Spleen (tissue), 11 donors: ENCODE measurements at regions not wholly inside any gene's neighbourhood (a gene's known extent, or its start where the extent isn't known, plus 50 kb on each side); places are given as distances from the start of the nearest gene placed in this dataset.

Experiments
- DNase-seq: peaks from one replicate; pipeline ENCODE4 v3.0.0-alpha.2; 2020
- H3K27ac ChIP-seq, 8 donors: fragments of 200-600 bp; sonication (generic) in 7 of 8; 1 replicate in 4 of 8; 2 replicates in 4 of 8; pipeline versions ENCODE4 v1.5.0 to v1.8.0; 2016 to 2021; ENCODE audit warnings: inconsistent platforms in 4 of 8, mild to moderate bottlenecking in 4 of 8, moderate library complexity in 1 of 8
- H3K27me3 ChIP-seq, 7 donors: fragments of 200-600 bp; sonication (generic) in 6 of 7; replicated peaks in 1 of 7; 1 replicate in 4 of 7; 2 replicates in 3 of 7; pipeline versions ENCODE4 v1.5.0 to v1.8.0; 2016 to 2021; ENCODE audit warnings: inconsistent platforms in 3 of 7, mild to moderate bottlenecking in 1 of 7
- H3K36me3 ChIP-seq, 6 donors: fragments of 200-600 bp; sonication (generic) in 5 of 6; 1 replicate in 4 of 6; 2 replicates in 2 of 6; pipeline versions ENCODE4 v1.5.0 to v1.8.0; 2016 to 2021; ENCODE audit warnings: inconsistent platforms in 2 of 6
- H3K4me1 ChIP-seq, 6 donors: fragments of 200-600 bp; sonication (generic) in 5 of 6; 1 replicate in 3 of 6; 2 replicates in 3 of 6; pipeline versions ENCODE4 v1.5.0 to v1.8.0; 2016 to 2021; ENCODE audit warnings: inconsistent platforms in 3 of 6
- H3K4me3 ChIP-seq, 8 donors: fragments of 200-600 bp; sonication (generic) in 7 of 8; 1 replicate in 4 of 8; 2 replicates in 4 of 8; pipeline versions ENCODE4 v1.5.0 to v1.8.0; 2016 to 2021; ENCODE audit warnings: inconsistent platforms in 4 of 8, mild to moderate bottlenecking in 4 of 8, moderate library complexity in 2 of 8
- H3K9me3 ChIP-seq, 8 donors: fragments of 200-600 bp; sonication (generic) in 7 of 8; 1 replicate in 4 of 8; 2 replicates in 4 of 8; pipeline versions ENCODE4 v1.5.0 to v1.8.0; 2016 to 2021; ENCODE audit warnings: inconsistent platforms in 4 of 8
- POLR2A ChIP-seq, 3 donors: fragments of 450-650 bp; IDR thresholded peaks; one replicate each; pipeline ENCODE4 v1.5.1; 2017; ENCODE audit warnings: antibody characterized with exemption in 3 of 3, mild to moderate bottlenecking in 1 of 3
- POLR2AphosphoS5 ChIP-seq, 3 donors: sonication (generic); formaldehyde crosslinking; IDR thresholded peaks; one replicate each; pipeline ENCODE4 v1.5.1; 2017; ENCODE audit warnings: antibody characterized with exemption in 3 of 3
- WGBS, 5 donors: extraction: QIAGEN DNeasy Blood & Tissue Kit in 3 of 5; methylation state at CpG; one replicate each; pipeline versions ENCODE4 v1.1.5 to v1.1.7; 2013 to 2018; 5-methylcytosine and 5-hydroxymethylcytosine counted together
- intact Hi-C: fragments of 100-400 bp; cut with DNase I; formaldehyde crosslinking; loops from one replicate; pipeline ENCODE4 v1.15.0; 2023; ENCODE audit warnings: low total_unique reads
- TF ChIP-seq, protein P1 (sequence below), 11 experiments: fragments of 200-600 bp in 7 of 11; fragments of 450-650 bp in 4 of 11; sonication (generic) in 4 of 11; IDR thresholded peaks in 8 of 11; conservative IDR thresholded peaks in 3 of 11; 1 replicate in 7 of 11; 2 replicates in 4 of 11; pipeline versions ENCODE4 v1.4.0 to v1.8.0; 2016 to 2021; ENCODE audit warnings: antibody characterized with exemption in 11 of 11, inconsistent platforms in 4 of 11, mild to moderate bottlenecking in 1 of 11
- donor health status: healthy with polysubstance abuse.
- donor health status: DM: no; HTN: no; CAD: no; lungs with moderate emphysema.
- donor health status: DM: no; HTN: no; CAD: no.
- donor health status: Bipolar disorder and iron deficiency.
- donor health status: healthy.
- donor health status: DM: no; HTN: no; CAD: no.
- donor health status: DM: yes; HTN: yes; CAD: no.

DNA sequence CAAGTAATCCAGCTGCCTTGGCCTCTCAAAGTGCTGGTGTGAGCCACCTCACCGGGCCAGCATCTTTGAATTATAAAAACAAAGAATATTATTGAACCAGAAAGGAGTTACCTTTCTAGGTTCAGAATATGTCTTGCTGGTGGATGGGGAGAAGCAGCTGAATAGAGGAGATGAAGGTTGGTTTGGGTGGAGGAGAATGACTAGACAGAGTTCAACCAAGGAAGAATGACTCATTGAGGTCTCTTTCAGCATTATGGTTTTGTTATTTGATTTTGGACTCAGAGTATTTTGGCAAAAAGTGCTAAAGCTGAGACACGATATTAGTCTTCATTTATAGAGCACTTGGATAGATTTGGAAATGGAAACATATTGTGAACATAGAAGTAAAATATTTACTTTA is 75.2 kb upstream of the MPDZ start:
- intact Hi-C loops: no loop called here
- 80 to 91% (median 89%) methylated on average over 2 of the region's 2 CpGs for WGBS, 5 donors

DNA sequence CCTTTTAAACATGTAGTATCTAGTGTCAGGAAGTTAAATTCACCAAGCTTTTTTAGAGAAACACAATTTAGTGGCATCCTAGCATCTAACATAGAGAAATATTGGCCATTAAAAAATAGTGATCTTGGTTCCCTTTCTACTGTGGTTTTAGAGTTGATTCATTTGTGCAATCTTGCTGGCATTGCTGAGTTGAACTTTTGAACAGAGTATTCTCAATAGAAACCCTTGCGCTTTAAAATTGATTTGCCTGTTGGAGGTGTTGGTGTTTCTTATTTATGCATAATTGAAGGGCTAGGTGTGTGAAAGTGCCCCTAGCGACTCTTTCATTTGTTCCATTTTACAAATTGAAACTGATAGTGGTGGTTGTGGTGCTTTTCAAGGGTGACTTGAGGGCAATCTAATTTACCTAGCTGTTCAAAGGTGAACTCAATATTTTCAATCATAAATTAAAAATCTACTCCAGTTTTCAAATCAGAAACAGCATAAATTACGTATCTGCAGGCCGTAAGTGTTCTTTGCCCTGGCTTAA is 73.0 kb upstream of the MPDZ start:
- Histone ChIP-seq H3K4me3 (no peak overlapping the region), H3K9me3 (no peaks in the 10 kb centered on the region), H3K27me3 (no peaks in the 10 kb centered on the region), H3K36me3 (no peaks in the 10 kb centered on the region), H3K27ac (no peak overlapping the region), H3K4me1 (no peaks in the 10 kb centered on the region)
- TF ChIP-seq, protein P1, sequence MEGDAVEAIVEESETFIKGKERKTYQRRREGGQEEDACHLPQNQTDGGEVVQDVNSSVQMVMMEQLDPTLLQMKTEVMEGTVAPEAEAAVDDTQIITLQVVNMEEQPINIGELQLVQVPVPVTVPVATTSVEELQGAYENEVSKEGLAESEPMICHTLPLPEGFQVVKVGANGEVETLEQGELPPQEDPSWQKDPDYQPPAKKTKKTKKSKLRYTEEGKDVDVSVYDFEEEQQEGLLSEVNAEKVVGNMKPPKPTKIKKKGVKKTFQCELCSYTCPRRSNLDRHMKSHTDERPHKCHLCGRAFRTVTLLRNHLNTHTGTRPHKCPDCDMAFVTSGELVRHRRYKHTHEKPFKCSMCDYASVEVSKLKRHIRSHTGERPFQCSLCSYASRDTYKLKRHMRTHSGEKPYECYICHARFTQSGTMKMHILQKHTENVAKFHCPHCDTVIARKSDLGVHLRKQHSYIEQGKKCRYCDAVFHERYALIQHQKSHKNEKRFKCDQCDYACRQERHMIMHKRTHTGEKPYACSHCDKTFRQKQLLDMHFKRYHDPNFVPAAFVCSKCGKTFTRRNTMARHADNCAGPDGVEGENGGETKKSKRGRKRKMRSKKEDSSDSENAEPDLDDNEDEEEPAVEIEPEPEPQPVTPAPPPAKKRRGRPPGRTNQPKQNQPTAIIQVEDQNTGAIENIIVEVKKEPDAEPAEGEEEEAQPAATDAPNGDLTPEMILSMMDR (IDR thresholded peaks at IDR 0.05 in 8 of 11, conservative IDR thresholded peaks at IDR 0.05 in 3 of 11): no peak
- TF ChIP-seq POLR2AphosphoS5 (IDR thresholded peaks at IDR 0.05) (no peak), POLR2A (IDR thresholded peaks at IDR 0.05) (no peak)
- DNase-seq: no peak
- intact Hi-C loops: no loop called here
- 66 to 95% (median 79%) methylated on average over 4 of the region's 4 CpGs for WGBS, 5 donors

More for the DNA sequence above, 75.2 kb upstream of the MPDZ start:
- no peak for DNase-seq
- Histone ChIP-seq H3K36me3 (no peaks in the 10 kb centered on the region), H3K9me3 (no peaks in the 10 kb centered on the region), H3K4me3 (no peak overlapping the region), H3K4me1 (no peaks in the 10 kb centered on the region), H3K27ac (no peak overlapping the region), H3K27me3 (no peaks in the 10 kb centered on the region)
- no peak for TF ChIP-seq POLR2AphosphoS5 (IDR thresholded peaks at IDR 0.05)
- TF ChIP-seq, protein P1 (IDR thresholded peaks at IDR 0.05 in 8 of 11, conservative IDR thresholded peaks at IDR 0.05 in 3 of 11): no peak
- TF ChIP-seq POLR2A (IDR thresholded peaks at IDR 0.05): no peak

DNA sequence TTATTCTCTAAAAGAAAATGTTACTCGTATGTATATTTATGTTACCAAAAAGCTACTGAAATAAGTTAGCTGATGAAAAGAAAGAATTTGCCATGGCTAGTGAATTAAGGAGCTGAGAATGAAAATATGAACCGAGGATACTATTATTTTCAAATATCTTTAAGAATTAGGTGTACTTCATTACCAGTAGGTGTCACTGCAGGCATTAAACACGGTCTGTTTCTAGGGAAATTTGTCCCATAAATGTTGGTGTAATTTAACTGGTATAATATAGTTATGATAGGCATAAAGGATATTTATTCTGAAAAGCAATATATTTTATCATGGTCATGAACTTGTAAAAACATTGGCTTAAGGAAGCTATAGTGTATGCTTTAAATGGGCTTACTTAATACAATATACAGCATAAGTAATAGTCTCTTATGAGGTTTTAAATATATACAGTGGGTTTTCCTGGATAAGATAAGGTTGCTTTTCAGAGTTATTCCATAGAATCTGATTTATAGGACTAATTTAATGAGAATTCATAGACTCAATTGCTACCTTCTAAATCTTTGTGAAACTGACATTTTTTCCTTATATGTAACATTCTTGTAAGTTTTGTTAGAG is 72.4 kb upstream of the MPDZ start:
- intact Hi-C loops: no loop called here
- Histone ChIP-seq H3K9me3 (no peaks in the 10 kb centered on the region), H3K27me3 (no peaks in the 10 kb centered on the region), H3K4me3 (no peak overlapping the region), H3K4me1 (no peaks in the 10 kb centered on the region), H3K27ac (no peak overlapping the region), H3K36me3 (no peaks in the 10 kb centered on the region)
- TF ChIP-seq, protein P1 (IDR thresholded peaks at IDR 0.05 in 8 of 11, conservative IDR thresholded peaks at IDR 0.05 in 3 of 11): peak in 7 of 11 experiments; percentile 21 to 45 (median 40)
- no peak for TF ChIP-seq POLR2AphosphoS5 (IDR thresholded peaks at IDR 0.05)
- DNase-seq: no peak
- WGBS, 5 donors: 7 to 13% (median 10%) methylated on average over 3 of the region's 3 CpGs

DNA sequence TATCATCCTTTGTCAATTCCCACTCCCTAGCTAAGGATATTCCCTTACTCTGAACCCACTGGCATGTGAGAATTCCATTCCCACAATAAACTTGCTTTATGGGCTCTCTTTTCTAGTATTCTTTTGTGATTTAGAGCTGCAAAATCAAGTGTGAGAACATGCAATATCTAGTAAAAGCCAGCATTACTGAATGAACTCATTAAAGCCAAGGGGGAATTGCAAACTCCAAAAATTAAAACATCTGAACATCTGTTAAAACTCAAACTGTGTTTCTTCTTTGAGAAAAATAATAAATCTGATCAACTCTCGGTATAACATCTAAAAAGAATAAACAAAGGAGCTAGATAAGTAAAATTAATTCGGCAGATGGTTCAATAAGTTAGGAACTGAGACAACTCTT is 53.1 kb upstream of the MPDZ start:
- intact Hi-C loops: no loop called here
- Histone ChIP-seq H3K27me3 (no peaks in the 10 kb centered on the region), H3K27ac (no peak overlapping the region), H3K4me3 (no peak overlapping the region), H3K36me3 (no peaks in the 10 kb centered on the region), H3K9me3 (no peaks in the 10 kb centered on the region), H3K4me1 (peaks cover 0 to 14% (median 0%) of the 10 kb centered on the region in 6 donors)
- TF ChIP-seq POLR2AphosphoS5 (IDR thresholded peaks at IDR 0.05): no peak
- TF ChIP-seq, protein P1 (IDR thresholded peaks at IDR 0.05 in 8 of 11, conservative IDR thresholded peaks at IDR 0.05 in 3 of 11): no peak
- TF ChIP-seq POLR2A (IDR thresholded peaks at IDR 0.05): no peak
- WGBS, 5 donors: 72 to 88% (median 78%) methylated on average over 2 of the region's 2 CpGs
- no peak for DNase-seq
